GM12874 (cell line): ENCODE measurements at regions not wholly inside any gene's neighbourhood (a gene's known extent, or its start where the extent isn't known, plus 50 kb on each side); places are given as distances from the start of the nearest gene placed in this dataset.

Experiments
- TF ChIP-seq, protein P1 (sequence below): IDR thresholded peaks from 2 replicates; pipeline ENCODE4 v1.5.1; 2011; ENCODE audit warnings: low read depth, mild to moderate bottlenecking, control low read depth, low read length, moderate library complexity; ENCODE audit not compliant: insufficient read depth

DNA sequence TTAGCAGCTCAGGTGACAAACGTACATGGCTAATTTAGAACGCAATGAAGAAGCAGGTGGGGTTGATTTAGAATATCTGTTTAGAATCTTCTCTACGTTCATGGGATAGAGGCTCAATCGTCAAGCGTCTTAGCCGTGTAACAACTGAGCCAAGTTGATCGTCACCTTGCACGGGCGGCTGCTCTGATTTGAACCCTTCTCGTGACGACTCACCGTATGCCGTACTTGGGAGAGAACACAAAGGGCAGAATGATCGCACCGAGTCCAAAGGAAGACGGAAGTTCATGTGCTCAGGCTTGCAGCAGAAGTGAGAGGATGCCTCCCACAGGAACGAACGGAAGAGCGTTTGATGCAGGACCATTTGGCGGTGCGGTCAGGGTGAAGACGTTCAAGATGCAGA is 108.3 kb upstream of the TCERG1L start:
- TF ChIP-seq, protein P1, sequence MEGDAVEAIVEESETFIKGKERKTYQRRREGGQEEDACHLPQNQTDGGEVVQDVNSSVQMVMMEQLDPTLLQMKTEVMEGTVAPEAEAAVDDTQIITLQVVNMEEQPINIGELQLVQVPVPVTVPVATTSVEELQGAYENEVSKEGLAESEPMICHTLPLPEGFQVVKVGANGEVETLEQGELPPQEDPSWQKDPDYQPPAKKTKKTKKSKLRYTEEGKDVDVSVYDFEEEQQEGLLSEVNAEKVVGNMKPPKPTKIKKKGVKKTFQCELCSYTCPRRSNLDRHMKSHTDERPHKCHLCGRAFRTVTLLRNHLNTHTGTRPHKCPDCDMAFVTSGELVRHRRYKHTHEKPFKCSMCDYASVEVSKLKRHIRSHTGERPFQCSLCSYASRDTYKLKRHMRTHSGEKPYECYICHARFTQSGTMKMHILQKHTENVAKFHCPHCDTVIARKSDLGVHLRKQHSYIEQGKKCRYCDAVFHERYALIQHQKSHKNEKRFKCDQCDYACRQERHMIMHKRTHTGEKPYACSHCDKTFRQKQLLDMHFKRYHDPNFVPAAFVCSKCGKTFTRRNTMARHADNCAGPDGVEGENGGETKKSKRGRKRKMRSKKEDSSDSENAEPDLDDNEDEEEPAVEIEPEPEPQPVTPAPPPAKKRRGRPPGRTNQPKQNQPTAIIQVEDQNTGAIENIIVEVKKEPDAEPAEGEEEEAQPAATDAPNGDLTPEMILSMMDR = no peak

DNA sequence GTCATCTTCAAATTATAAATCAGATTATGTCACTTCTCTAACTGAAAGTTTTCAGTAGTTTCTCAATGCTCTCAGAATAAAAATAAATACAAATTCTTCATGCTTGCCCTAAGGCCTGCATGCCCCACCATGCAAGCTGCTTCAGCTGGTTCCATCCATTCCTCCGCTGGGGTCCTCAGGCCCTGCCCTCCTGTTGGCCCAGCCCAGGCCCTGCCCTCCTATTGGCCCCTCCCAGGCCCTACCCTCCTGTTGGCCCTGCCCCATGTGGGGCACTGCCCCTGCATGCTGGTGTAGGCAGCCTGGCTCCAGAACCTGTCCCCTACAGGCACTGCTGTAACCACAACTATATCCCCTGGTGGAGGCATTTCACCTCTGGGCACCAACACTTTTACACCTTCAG is 109.3 kb upstream of the TCERG1L start:
- TF ChIP-seq, protein P1 = no peak

DNA sequence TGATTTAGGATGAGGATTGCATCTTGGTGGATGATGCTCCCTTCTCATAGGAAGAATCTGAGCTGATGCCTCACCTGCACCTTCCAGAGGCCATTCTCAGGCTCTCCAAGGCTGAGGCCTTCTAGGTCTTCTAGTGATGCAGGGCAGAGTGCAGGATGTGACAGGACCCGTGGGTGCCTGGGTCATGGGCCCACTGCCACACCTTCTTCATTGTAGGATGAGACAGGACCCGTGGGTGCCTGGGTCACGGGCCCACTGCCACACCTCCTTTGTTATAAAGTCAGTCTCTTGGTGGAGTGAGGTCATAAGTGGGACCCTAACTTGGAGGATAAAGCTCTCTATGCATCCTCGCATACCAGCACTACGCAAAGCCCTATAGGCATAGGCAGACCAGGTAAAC is 109.9 kb upstream of the TCERG1L start:
- TF ChIP-seq, protein P1 = no peak

DNA sequence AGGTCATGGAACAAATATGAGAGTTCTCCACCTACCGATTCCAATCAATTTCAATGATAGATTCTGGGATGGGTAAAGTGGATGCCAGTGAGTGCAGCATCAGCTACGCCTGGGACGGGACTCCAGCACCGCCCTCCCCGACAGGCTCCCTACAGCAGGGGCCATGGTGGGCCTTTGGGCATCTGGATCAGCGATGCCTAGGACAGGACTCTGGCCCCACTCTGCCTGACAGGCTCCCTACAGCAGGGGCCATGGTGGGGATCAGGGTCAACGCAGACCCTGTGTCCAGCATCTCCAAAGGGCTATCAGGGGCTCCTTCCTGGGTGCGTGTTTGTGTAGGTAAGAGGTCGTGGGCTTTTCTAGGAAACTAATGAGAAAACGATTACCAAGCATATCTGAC is 111.2 kb upstream of the TCERG1L start:
- TF ChIP-seq, protein P1 = no peak

DNA sequence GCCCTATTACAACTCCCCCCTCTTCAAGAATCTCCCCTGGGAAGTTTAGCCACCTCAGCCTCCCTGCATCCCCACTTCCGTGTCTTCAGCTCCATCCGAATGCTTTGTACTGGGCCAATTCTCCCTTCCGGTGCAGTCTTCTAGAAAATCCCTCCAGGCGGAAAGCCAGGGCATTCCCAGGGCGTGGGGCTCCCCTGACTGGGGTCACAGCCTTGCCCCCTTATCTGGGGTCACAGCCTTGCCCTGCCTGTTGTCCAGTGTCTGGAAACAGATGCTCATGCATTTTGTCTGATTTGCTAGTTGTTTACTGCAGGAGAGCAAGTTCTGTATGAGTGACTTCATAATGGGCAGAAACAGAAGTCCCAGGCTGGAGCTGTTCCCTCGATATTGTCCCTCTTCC is 112.5 kb upstream of the TCERG1L start:
- TF ChIP-seq, protein P1 = no peak

DNA sequence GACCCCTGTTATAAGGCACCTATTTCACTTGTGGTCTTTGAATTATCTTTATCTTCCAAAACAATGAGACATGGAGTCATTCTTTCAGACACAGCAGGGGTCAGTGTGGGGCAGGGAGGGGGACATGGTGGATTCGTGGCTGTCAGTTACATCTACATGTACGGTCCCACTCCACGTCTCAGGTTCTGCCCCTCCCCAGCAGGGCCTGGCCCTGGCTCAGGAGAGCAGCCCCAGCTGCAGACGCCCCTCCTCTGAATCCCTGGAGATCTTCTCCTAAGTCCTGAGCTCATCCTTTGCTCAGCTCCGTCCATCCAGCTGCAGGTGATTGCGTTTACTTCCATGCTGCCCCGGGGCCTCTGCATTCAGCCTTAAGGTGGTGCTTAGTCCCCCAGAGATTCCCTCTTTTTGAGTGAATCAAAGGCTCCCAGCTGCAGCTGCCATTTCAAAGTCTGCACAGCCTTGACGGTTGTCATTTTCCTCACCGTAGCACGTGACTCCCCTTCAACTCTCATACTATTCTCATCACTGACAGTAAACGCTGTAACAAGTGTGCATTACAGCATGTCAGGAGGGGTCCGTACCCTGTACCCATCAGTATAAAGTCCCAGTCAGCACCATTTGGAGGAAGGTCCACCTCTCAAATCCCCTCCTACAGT is 113.4 kb upstream of the TCERG1L start:
- TF ChIP-seq, protein P1 = no peak

DNA sequence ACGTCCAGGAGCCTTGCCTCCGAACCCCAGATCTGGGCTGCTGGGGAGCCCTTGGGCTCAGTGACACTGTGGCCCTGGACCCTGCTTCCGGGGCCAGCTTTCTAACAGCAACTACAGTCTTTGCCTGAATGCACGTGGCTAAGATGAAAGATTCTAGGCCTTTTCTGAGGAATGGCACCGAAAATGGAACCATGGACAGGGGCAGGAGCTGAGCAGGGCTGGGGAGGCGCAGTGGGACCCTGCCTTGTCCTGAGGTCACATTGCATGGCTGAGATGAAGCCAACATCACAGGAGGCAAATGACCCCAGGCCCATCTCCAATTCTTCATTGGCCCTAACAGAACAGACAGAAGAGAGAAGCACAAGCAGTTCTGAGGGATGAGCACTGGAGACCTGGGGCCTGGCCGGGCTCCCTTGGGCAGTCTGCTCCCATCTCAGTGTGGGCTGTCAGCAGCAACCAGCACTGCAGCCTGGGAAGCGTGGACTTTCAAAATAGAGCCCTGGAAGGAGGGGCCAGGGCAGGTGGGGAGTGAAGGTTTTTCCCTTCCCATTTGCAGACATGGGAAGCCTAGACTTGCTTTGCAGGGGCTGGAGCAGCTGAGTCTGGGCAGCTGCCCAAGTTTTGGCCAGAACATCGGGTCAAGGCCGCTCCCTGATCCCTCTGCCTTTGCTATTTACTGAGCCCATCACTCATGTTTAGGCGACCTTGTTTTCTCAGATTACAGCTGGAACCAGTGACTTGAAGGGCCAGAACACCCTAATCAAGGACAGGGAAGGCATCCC is 114.4 kb upstream of the TCERG1L start:
- TF ChIP-seq, protein P1 = no peak
